ENCODE measurements at regions not wholly inside any gene's neighbourhood (a gene's known extent, or its start where the extent isn't known, plus 50 kb on each side); places are given as distances from the start of the nearest gene placed in this dataset.

DNA sequence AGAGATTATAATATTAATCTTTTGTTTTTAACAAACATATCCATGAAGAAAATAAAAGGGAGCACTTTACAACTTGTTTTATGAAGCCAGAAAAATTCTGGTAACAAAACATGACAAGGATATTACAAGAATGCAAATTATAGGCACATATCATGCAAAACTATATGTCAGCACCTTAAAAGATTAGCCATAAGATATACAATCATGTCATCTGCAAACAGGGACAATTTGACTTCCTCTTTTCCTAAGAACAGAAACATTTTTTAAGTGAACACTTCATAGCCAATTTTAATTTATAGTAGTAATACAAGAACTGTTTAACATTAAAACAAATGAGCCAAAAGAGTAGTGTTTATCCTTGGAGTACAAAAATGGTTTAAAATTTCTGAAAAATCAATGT is 916.5 kb upstream of the CNTN5 start:
- Histone ChIP-seq H3K4me1 (no peaks in the 10 kb centered on the region), H3K9me3 (no peaks in the 10 kb centered on the region), H3K27ac (no peak overlapping the region), H3K4me3 (no peak overlapping the region), H3K27me3 (ENCODE audit: low read depth) (no peaks in the 10 kb centered on the region), H3K36me3 (no peaks in the 10 kb centered on the region)
- TF ChIP-seq CTCF (IDR thresholded peaks at IDR 0.05), result no peak
- intact Hi-C loops (cut with DNase I), result no loop called here
- DNase-seq (no peak), ATAC-seq (no peak)

GRCh38 chr11:98107736-98108135 is 913.0 kb upstream of the CNTN5 start:
- H3K27me3 ChIP-seq (ENCODE audit: low read depth), result no peaks in the 10 kb centered on the region
- no peak for ATAC-seq
- H3K4me1 ChIP-seq, result no peaks in the 10 kb centered on the region
- intact Hi-C loops (cut with DNase I), result no loop called here
- no peak overlapping the region for H3K27ac ChIP-seq
- H3K4me3 ChIP-seq, result no peak overlapping the region
- DNase-seq, result no peak
- H3K9me3 ChIP-seq, result no peaks in the 10 kb centered on the region
- no peak for TF ChIP-seq CTCF (IDR thresholded peaks at IDR 0.05)
- no peaks in the 10 kb centered on the region for H3K36me3 ChIP-seq

- intact Hi-C loops (cut with DNase I), result no loop called here
- Histone ChIP-seq H3K9me3 (no peaks in the 10 kb centered on the region), H3K4me1 (no peaks in the 10 kb centered on the region), H3K4me3 (no peak overlapping the region), H3K36me3 (no peaks in the 10 kb centered on the region), H3K27me3 (ENCODE audit: low read depth) (no peaks in the 10 kb centered on the region), H3K27ac (no peak overlapping the region)
- DNase-seq (no peak), ATAC-seq (no peak)
- TF ChIP-seq CTCF (IDR thresholded peaks at IDR 0.05), result no peak
These were observed 910.7 kb upstream of the CNTN5 start for GRCh38 chr11:98110030-98110429.

- Histone ChIP-seq H3K4me1 (no peaks in the 10 kb centered on the region), H3K27me3 (ENCODE audit: low read depth) (no peaks in the 10 kb centered on the region), H3K27ac (no peak overlapping the region), H3K9me3 (no peaks in the 10 kb centered on the region), H3K4me3 (no peak overlapping the region), H3K36me3 (no peaks in the 10 kb centered on the region)
- ATAC-seq, result no peak
- TF ChIP-seq CTCF (IDR thresholded peaks at IDR 0.05), result no peak
- intact Hi-C loops (cut with DNase I), result no loop called here
- DNase-seq, result no peak
These were observed 904.9 kb upstream of the CNTN5 start for GRCh38 chr11:98115873-98116272.

DNA sequence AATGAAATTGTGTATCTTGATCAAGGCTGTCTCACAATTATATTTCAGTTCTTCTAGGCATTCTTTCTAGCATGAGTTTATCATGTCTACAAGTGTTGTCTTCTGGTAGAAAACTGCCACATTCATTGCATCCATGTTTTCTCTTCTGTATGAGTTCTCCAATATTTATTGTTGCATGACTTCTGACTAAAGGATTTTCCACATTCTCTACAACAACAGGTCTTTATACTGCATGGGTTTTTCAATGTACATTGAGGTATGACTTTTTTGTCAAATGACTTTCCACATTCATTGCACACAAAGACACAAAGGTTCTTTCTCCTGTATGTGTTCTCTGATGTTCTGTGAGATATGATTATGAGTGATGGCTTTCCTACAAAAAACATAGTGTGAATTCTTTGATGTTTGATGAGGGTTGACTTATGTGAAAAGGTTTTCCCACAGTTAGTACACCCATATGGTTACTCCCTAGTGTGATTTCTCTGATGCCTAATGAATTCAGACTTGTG is 890.6 kb upstream of the CNTN5 start:
- TF ChIP-seq CTCF (IDR thresholded peaks at IDR 0.05), result no peak
- no peaks in the 10 kb centered on the region for H3K4me1 ChIP-seq
- intact Hi-C loops (cut with DNase I), result no loop called here
- DNase-seq, result no peak
- no peak for ATAC-seq
- H3K27me3 ChIP-seq (ENCODE audit: low read depth), result no peaks in the 10 kb centered on the region
- no peaks in the 10 kb centered on the region for H3K36me3 ChIP-seq
- H3K27ac ChIP-seq, result no peak overlapping the region
- no peak overlapping the region for H3K4me3 ChIP-seq
- no peaks in the 10 kb centered on the region for H3K9me3 ChIP-seq

GRCh38 chr11:98136357-98136756 is 884.4 kb upstream of the CNTN5 start:
- Histone ChIP-seq H3K4me1 (no peaks in the 10 kb centered on the region), H3K9me3 (no peaks in the 10 kb centered on the region), H3K4me3 (no peak overlapping the region), H3K36me3 (no peaks in the 10 kb centered on the region), H3K27me3 (ENCODE audit: low read depth) (no peaks in the 10 kb centered on the region), H3K27ac (no peak overlapping the region)
- DNase-seq (no peak), ATAC-seq (no peak)
- intact Hi-C loops (cut with DNase I), result no loop called here
- TF ChIP-seq CTCF (IDR thresholded peaks at IDR 0.05), result no peak
